ENCODE measurements at regions not wholly inside any gene's neighbourhood (a gene's known extent, or its start where the extent isn't known, plus 50 kb on each side); places are given as distances from the start of the nearest gene placed in this dataset.

- TF ChIP-seq GATA2 (IDR thresholded peaks at IDR 0.05; ENCODE audit: low read depth, low read length) (no peak), GATA3 (IDR thresholded peaks at IDR 0.05; ENCODE audit: low read depth, low read length) (no peak)
Observed at GRCh38 chr15:39075756-39076341, 505.0 kb upstream of the THBS1 start.

Measured in SH-SY5Y (cell line).